Medulla oblongata (tissue), 1 donor: ENCODE measurements at regions not wholly inside any gene's neighbourhood (a gene's known extent, or its start where the extent isn't known, plus 50 kb on each side); places are given as distances from the start of the nearest gene placed in this dataset.
"Not testable (repeated sequence)": the region's sequence is repeated elsewhere in the genome, so short reads cannot be mapped to it uniquely, and the experiment has no call there.

ENCODE experiments used
- DNase-seq: peaks from one replicate; pipeline ENCODE4 v3.0.0-alpha.2; 2015; ENCODE audit errors: extremely low spot score

GRCh38 chr10:57186201-57186600, 825.1 kb upstream of the ZWINT start:
- no peak for DNase-seq

DNA sequence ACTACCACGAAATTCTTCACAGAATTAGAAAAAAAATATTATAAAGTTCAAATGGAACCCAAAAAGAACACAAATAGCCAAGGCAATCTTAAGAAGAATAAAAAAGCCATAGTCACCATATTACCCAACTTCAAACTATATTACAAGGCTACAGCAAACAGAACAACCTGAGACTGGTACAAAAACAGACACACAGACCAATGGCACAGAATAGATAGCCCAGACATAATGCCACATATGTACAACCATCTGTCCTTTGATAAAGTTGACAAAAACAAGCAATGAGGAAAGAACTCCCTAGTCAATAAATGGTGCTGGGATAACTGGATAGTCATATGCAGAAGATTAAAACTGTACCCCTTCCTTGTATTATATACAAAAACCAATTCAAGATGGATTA, 808.5 kb upstream of the ZWINT start:
- no peak for DNase-seq

GRCh38 chr10:57168611-57169240, 807.7 kb upstream of the ZWINT start:
- DNase-seq, result no peak

GRCh38 chr10:57165671-57166070, 804.6 kb upstream of the ZWINT start:
- no peak for DNase-seq

- DNase-seq, result no peak
These were observed 801.2 kb upstream of the ZWINT start for GRCh38 chr10:57162231-57162630.

GRCh38 chr10:57161157-57161556, 800.1 kb upstream of the ZWINT start:
- DNase-seq, result no peak

- no peak for DNase-seq
These were observed 784.5 kb upstream of the ZWINT start for GRCh38 chr10:57145548-57145947.

DNA sequence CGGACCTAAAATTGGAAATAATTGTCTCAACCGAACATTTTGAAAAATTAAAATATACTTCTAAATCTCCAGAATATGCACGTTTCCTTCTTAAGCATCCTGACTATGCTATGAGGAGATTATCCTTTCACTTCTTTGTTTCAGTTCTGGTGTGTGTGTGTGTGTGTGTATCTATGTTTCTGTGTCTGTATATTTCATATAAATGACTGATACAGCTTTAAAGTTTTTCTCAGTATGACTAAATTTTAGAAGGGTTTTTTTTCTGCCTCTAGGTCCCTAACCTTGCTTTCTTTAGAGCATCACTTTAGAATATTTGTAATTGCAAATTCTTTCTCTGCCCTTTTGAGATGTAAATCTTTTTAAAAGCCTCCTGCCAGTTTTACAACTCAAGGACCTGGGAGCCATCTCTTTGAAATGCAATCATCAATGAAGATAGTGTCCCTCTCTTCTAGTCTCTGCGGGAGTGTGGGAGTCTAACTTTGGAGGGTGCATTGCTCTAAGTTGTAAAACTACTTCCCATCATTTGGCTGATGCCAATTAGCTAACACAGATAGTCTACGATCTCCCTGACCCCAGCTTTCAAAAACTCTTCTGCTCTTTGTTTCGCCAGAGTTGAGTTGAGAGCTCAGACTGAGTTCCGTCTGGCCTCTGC, 782.0 kb upstream of the ZWINT start:
- DNase-seq, result no peak

- DNase-seq, result no peak
These were observed 780.6 kb upstream of the ZWINT start for GRCh38 chr10:57141708-57142107.

DNA sequence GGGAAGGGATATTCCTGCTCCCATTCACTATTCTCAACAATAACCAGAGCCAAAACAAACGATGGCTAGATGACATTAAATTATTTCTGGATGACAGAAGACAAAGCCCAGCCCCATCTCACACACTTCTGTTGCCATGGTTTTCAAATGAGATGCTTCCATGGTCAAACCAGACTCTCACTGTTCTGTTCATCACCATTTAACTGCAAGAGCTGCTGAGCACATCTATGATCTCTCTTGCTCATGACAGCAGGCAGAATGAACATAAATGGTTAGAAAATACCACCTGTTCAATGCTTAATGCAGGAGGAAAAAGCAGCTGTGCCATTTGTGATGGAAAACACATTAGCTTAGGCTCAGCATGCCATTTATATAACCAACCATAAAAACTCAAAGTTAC, 758.6 kb upstream of the ZWINT start:
- DNase-seq, result no peak

DNA sequence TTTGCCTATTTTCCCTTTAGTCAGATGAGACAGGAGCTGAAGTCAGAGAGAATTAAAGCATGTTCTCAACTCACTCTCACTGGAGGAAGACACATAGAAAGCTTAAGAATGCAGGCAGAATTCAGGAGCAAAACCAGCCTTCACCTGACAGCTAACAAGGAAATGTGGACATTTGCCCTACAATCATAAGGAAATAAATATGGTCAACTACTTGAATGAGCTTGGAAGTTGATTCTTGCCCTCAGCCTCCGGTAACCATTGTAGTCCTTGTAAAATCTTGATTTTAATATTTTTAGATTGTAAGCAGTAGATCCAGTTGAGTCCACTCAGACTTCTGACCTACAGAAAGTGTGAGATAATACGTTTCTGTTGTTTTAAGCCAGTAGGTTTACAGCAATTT, 752.5 kb upstream of the ZWINT start:
- no peak for DNase-seq

GRCh38 chr10:57102236-57102635, 741.2 kb upstream of the ZWINT start:
- no peak for DNase-seq

DNA sequence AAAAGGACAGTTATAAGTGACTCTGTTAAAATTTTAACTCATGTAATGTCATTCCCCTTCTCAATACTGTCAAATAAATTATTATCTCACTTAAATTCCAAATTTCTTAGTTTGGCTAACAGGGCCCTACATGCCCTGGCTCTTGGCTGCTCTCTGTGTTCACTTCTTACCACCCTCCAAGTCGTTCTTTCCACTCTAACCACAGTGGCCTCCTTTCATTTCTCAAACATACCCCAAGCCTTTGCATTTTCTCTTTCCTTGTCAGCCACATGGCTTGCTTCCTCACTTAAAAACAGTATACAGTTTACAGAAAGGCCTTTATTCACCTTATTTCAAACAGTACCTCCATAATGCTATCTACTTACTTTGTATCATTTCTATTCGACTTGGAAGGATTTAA, 737.1 kb upstream of the ZWINT start:
- DNase-seq, result no peak

GRCh38 chr10:57096044-57096443, 735.0 kb upstream of the ZWINT start:
- DNase-seq, result no peak

- no peak for DNase-seq
These were observed 733.9 kb upstream of the ZWINT start for GRCh38 chr10:57094965-57095364.

DNA sequence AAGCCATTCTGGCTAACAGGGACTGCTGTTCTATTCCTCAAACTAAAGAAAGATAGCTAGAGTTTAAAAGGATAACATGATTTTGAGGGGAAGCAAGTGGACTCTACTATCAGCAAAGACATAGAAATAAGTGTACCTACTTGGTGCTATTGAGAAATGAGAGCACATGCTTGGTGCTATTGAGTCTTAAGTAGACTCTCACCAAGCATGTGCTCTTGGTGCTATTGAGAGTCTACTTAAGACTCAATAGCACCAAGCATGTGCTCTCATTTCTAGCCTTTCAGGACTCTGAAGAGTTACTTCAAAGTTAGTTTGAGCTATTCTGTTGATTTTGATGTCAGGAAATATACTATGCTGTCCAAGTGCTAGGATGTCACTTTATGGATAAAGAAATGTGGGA, 733.0 kb upstream of the ZWINT start:
- no peak for DNase-seq

DNA sequence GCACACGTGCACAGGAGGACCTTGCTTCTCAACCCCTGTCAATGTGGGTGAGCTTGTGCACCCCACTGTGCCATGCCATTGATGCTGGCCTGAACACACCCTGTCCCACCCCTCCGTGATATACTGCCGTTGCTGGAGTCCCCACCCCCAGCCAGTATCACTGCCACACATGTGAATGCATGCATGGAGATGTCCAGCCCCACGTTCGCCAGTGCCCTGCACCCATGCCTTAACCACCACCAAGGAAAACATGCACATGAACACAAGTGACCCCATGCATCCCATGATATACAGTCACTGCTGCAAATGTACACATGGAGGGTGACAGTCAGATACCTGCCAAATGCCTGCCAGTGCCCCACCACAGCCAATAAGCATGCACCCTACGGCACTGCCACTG, 692.5 kb upstream of the ZWINT start:
- no peak for DNase-seq

DNA sequence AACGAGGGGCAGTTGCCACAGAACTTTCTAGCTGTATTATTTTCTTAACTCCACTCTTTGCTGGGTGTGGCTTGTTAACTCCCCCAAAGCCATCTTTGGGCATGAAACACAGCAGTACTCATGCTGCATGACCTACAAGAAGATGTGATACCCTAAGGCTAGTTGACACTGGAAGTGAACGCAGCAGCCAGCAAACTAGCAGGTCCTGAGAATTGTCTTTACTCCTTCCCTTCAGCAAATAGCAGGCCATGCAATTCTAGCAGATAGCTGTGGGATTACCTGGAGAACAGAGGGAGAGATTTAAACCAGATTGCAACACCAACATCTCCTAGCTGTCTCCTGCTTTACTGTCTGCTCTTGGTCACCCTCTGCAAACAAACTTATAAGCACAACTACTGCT, 688.0 kb upstream of the ZWINT start:
- no peak for DNase-seq

DNA sequence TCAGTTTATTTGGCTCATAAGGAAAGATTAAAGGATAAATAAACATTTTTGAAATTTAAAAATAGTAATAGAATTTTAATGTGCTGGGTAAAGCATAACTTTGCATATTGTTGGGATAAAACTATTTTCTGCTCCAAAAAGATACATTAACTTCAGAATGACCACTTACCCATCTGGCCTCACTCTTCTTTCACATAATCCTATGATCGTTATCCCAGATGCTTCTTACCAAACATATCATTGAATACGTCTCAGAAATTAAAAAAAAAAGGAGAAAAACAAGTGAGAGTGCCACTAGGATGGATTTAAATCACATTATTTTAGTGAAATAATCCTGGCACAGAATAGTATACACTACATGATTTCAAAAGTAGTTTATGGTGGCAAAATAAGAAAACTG, 677.5 kb upstream of the ZWINT start:
- no peak for DNase-seq

- DNase-seq, result no peak
These were observed 674.3 kb upstream of the ZWINT start for GRCh38 chr10:57035310-57035709.

DNA sequence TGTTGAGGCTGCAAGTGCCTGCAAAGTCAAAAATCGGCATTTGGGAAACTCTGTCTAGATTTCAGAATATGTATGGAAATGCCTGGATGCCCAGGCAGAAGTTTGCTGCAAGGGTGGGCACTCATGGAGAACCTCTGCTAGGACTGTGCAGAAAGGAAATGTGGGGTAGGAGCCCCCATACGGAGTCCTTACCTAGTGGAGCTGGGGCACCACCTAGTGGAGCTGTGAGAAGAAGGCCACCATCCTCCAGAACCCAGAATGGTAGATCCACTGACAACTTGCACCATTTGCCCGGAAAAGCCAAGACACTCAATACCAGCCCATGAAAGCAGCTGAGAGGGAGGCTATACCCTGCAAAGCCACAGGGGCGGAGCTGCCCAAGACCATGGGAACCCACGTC, 671.2 kb upstream of the ZWINT start:
- not testable (repeated sequence) for DNase-seq

DNA sequence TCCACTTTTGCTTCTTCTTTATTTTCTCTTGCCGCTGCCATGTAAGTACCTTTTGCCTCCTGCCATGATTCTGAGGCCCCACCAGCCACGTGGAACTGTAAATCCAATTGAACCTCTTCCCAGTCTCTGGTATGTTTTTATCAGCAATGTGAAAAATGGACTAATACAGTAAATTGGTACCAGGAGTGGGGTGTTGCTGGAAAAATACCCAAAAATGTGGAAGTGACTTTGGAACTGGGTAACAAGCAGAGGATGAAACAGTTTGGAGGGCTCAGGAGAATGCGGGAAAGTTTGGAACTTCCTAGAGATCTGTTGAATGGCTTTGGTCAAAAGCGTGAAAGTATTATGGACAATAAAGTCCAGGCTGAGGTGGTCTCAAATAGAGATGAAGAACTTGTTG, 670.3 kb upstream of the ZWINT start:
- DNase-seq, result no peak

- DNase-seq, result no peak
These were observed 665.2 kb upstream of the ZWINT start for GRCh38 chr10:57026307-57026706.

DNA sequence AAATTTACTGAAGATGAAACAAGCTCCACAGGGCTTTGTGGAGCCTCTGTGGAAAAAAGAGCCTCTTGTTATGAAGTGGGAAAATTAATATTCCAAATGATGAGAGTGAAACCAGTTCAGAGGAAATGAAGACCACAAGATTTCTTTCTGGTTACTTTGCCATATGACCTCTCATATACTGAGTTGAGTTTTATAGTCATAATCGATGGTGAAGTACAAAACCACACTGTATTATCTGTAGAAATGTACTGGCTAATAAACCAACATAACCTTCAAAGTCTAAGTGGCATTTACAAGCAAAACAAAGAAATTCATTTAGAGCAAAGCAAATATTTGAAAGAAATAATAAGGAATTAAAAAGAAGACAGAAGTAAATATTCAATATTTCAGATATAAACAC, 662.6 kb upstream of the ZWINT start:
- DNase-seq, result no peak
